ENCODE measurements at regions not wholly inside any gene's neighbourhood (a gene's known extent, or its start where the extent isn't known, plus 50 kb on each side); places are given as distances from the start of the nearest gene placed in this dataset.
A peak's percentile ranks its signal among the peaks of the same experiment; 100 is the strongest.

DNA sequence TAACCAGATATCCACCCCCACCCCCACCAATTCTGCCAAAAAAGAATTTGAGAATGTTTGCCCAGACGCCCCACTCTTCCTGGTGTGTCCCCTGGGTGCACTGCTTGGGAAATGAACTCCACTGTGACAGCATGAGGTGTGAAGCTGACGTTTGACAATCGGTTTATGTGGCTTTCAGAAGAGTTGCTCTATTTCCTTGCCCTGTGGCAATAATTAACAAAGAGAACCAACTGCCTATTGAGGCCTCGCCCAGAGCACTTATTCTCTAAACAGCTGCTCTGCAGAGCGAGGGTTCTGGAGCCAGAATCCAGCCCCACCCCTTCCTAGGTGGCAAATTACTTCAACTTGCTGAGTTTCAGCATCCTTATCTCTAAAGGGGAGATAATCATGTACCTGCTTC is 115.8 kb upstream of the SIX3 start:
- no peak for TF ChIP-seq CTCF (IDR thresholded peaks at IDR 0.05; ENCODE audit: low read depth, low read length, missing control alignments)
- H3K4me3 ChIP-seq (ENCODE audit: low read depth, low read length) = no peak overlapping the region
- no peak for DNase-seq (ENCODE audit: low read depth)

DNA sequence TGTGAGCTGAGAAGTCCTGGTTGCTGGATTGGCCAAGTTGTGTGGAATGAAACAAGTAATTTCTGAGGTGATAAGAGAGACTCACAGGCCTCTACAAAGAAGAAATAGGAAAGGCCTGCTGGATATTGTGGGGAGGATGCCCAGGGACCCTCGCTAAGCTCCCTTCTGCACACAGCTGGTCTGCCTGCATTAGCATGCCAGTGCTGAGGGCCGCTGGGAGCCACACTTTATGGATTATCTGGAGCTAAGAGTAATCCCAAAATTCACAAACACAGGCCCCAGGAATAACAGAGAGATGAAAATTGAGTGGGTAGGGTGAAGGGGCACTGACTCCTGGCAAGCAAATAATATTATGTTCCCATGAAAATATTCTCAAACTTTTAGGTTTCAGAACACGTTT is 114.9 kb upstream of the SIX3 start:
- no peak for DNase-seq (ENCODE audit: low read depth)
- no peak for TF ChIP-seq CTCF (IDR thresholded peaks at IDR 0.05; ENCODE audit: low read depth, low read length, missing control alignments)
- H3K4me3 ChIP-seq (ENCODE audit: low read depth, low read length) = no peak overlapping the region

DNA sequence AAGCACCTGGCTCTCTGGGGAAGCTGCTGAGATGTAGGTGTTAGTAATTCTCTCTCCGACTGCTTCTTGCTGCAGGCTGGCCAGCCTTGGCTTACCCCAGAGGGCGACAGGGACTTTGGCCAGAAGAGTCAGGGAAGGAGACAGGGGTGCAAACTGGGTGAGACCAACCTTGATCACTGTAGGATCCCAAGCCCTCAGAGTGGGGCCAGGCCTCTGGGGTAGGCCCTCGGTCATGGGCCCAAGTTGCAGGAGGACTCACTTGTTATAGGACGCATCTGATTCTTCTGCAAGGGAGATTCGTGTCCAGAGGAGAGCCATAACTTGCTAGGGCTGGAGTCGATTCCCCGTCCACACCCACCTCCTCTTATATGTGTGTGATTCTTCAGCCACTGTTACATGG is 111.7 kb upstream of the SIX3 start:
- no peak for DNase-seq (ENCODE audit: low read depth)
- no peak for TF ChIP-seq CTCF (IDR thresholded peaks at IDR 0.05; ENCODE audit: low read depth, low read length, missing control alignments)
- H3K4me3 ChIP-seq (ENCODE audit: low read depth, low read length) = no peak overlapping the region

DNA sequence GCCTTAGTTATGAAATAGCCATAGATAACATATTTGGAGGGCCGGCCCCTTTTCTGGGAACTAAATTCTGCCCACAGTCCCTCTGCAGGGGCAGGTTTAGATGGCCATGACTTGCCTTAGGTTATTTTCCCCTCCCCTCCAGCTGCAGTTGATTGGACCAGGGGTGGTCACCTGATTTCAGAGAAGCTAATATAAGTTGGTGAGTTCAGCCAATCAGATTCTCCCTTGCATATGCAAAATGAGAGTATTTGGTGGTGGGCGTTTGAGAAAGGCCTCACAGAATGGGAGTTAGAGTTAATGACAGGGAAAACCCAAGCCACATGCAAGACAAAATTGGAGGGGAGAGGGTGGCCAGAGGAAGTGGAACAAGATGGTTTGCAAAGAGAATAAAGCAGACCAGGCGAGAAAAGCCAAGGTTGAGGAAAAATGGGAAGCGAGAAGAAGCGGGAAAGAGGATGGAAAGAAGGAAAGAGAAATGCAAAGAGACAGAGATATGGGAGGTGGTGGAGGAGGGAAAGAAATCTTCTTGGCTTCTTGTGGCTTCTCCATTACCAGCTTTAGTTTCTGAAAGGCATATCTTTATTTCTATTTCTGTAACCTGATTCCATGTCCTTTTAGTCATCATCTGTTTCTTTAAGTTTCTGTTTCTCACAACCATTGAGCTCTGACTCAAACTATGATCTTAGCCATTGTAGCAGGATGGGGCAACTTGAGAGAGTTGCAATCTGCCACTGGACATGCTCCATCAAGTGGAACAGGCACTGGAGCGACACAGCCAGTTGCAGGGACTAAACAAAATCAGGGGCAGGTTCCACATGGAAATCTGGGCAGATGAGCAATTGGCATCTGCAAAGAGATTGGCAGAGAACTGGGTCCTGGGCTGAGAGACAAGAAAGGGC is 108.1 kb upstream of the SIX3 start:
- H3K4me3 ChIP-seq (ENCODE audit: low read depth, low read length) = no peak overlapping the region
- no peak for TF ChIP-seq CTCF (IDR thresholded peaks at IDR 0.05; ENCODE audit: low read depth, low read length, missing control alignments)
- peak; percentile 54 for DNase-seq (ENCODE audit: low read depth)

- DNase-seq (ENCODE audit: low read depth) = no peak
- no peak for TF ChIP-seq CTCF (IDR thresholded peaks at IDR 0.05; ENCODE audit: low read depth, low read length, missing control alignments)
- H3K4me3 ChIP-seq (ENCODE audit: low read depth, low read length) = no peak overlapping the region
Observed at GRCh38 chr2:44834656-44835055, 106.8 kb upstream of the SIX3 start.

DNA sequence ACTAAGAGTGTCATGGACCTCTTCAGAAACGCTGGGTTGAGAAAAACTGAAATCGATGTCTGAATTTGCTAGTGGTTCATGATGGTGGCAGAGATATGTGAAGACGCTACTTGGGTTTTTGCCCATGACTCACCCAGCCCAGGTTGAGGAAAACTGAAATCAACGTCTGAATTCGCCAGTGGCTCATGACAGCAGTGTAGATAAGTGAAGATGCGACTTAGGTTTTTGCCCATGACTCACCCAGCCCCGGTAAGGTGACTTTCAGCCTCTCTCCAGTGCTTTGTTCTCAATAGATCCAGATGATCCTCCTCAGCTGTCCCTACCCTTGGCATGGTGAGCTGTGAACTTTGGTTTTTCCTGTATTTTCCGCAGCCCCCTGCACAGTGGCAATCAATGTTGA is 105.3 kb upstream of the SIX3 start:
- peak; percentile 22 for DNase-seq (ENCODE audit: low read depth)
- H3K4me3 ChIP-seq (ENCODE audit: low read depth, low read length) = no peak overlapping the region
- TF ChIP-seq CTCF (IDR thresholded peaks at IDR 0.05; ENCODE audit: low read depth, low read length, missing control alignments) = no peak

- no peak for TF ChIP-seq CTCF (IDR thresholded peaks at IDR 0.05; ENCODE audit: low read depth, low read length, missing control alignments)
- DNase-seq (ENCODE audit: low read depth) = no peak
- H3K4me3 ChIP-seq (ENCODE audit: low read depth, low read length) = no peak overlapping the region
Observed at GRCh38 chr2:44836916-44837315, 104.6 kb upstream of the SIX3 start.
